ENCODE measurements at regions not wholly inside any gene's neighbourhood (a gene's known extent, or its start where the extent isn't known, plus 50 kb on each side); places are given as distances from the start of the nearest gene placed in this dataset.
"Not testable (repeated sequence)": the region's sequence is repeated elsewhere in the genome, so short reads cannot be mapped to it uniquely, and the experiment has no call there.

- TF ChIP-seq CTCF, POLR2A, POLR2AphosphoS5 (IDR thresholded peaks at IDR 0.05): not testable (repeated sequence)
Measured at GRCh38 chr21:9822093-9822820, 699.1 kb upstream of the TPTE start.
